T-helper 9 cell (primary cell): ENCODE measurements at regions not wholly inside any gene's neighbourhood (a gene's known extent, or its start where the extent isn't known, plus 50 kb on each side); places are given as distances from the start of the nearest gene placed in this dataset.
"Not testable (repeated sequence)": the region's sequence is repeated elsewhere in the genome, so short reads cannot be mapped to it uniquely, and the experiment has no call there.

Source experiments
- DNase-seq: peaks from one replicate; pipeline ENCODE4 v3.0.0-alpha.2; 2020

GRCh38 chr2:17460371-17461086 lies 57.7 kb downstream of the RAD51AP2 start:
- DNase-seq = no peak

GRCh38 chr2:17455343-17455742 lies 62.9 kb downstream of the RAD51AP2 start:
- DNase-seq = no peak

- DNase-seq = not testable (repeated sequence)
These were observed 72.0 kb downstream of the RAD51AP2 start for GRCh38 chr2:17446191-17446590.

GRCh38 chr2:17445744-17446143 lies 72.5 kb downstream of the RAD51AP2 start:
- no peak for DNase-seq

GRCh38 chr2:17442334-17442733 lies 75.9 kb downstream of the RAD51AP2 start:
- DNase-seq = no peak

GRCh38 chr2:17441790-17442189 lies 76.5 kb downstream of the RAD51AP2 start:
- DNase-seq = no peak

GRCh38 chr2:17441055-17441771 lies 77.0 kb downstream of the RAD51AP2 start:
- no peak for DNase-seq

- DNase-seq = no peak
These were observed 87.9 kb downstream of the RAD51AP2 start for GRCh38 chr2:17430326-17430725.

GRCh38 chr2:17429130-17429529 lies 89.1 kb downstream of the RAD51AP2 start:
- no peak for DNase-seq

- DNase-seq = no peak
These were observed 90.8 kb downstream of the RAD51AP2 start for GRCh38 chr2:17427401-17427800.

GRCh38 chr2:17426743-17427142 lies 91.5 kb downstream of the RAD51AP2 start:
- DNase-seq = no peak

- DNase-seq = no peak
These were observed 96.2 kb downstream of the RAD51AP2 start for GRCh38 chr2:17422061-17422460.

GRCh38 chr2:17416884-17417391 lies 101.3 kb downstream of the RAD51AP2 start:
- DNase-seq = no peak

- DNase-seq = no peak
These were observed 105.2 kb downstream of the RAD51AP2 start for GRCh38 chr2:17413036-17413435.

- DNase-seq = no peak
These were observed 117.1 kb downstream of the RAD51AP2 start for GRCh38 chr2:17401096-17401495.

- DNase-seq = no peak
These were observed 119.5 kb downstream of the RAD51AP2 start for GRCh38 chr2:17398770-17399169.

GRCh38 chr2:17388798-17389197 lies 129.4 kb downstream of the RAD51AP2 start:
- DNase-seq = no peak

GRCh38 chr2:17387591-17387990 lies 130.6 kb downstream of the RAD51AP2 start:
- DNase-seq = no peak

- DNase-seq = no peak
These were observed 131.5 kb downstream of the RAD51AP2 start for GRCh38 chr2:17386771-17387170.

- DNase-seq = no peak
These were observed 138.2 kb downstream of the RAD51AP2 start for GRCh38 chr2:17380003-17380402.

- DNase-seq = no peak
These were observed 143.0 kb downstream of the RAD51AP2 start for GRCh38 chr2:17375262-17375661.

GRCh38 chr2:17373741-17374140 lies 144.5 kb downstream of the RAD51AP2 start:
- DNase-seq = no peak

- no peak for DNase-seq
These were observed 145.2 kb downstream of the RAD51AP2 start for GRCh38 chr2:17373041-17373440.

GRCh38 chr2:17363846-17364245 lies 154.4 kb downstream of the RAD51AP2 start:
- DNase-seq = no peak
